ENCODE measurements at regions not wholly inside any gene's neighbourhood (a gene's known extent, or its start where the extent isn't known, plus 50 kb on each side); places are given as distances from the start of the nearest gene placed in this dataset.

- no peak for TF ChIP-seq YY1 (IDR thresholded peaks at IDR 0.05)
- TF ChIP-seq RXRA (IDR thresholded peaks at IDR 0.05): no peak
- TF ChIP-seq HNF4A (conservative IDR thresholded peaks at IDR 0.05): no peak
- no peak for TF ChIP-seq ZBTB33 (IDR thresholded peaks at IDR 0.05)
- TF ChIP-seq REST (IDR thresholded peaks at IDR 0.05): no peak
- no peak for TF ChIP-seq FOXA1 (IDR thresholded peaks at IDR 0.05)
- no peak for TF ChIP-seq NR2F2 (IDR thresholded peaks at IDR 0.05)
- no peak for TF ChIP-seq TAF1 (conservative IDR thresholded peaks at IDR 0.05)
- TF ChIP-seq EGR1 (IDR thresholded peaks at IDR 0.05; ENCODE audit: low read depth in 2 of 2): no peak
- no peak for TF ChIP-seq JUND (IDR thresholded peaks at IDR 0.05)
- TF ChIP-seq SP1 (IDR thresholded peaks at IDR 0.05): no peak
- TF ChIP-seq FOXA2 (IDR thresholded peaks at IDR 0.05): no peak
- TF ChIP-seq MAX (IDR thresholded peaks at IDR 0.05): no peak
- no peak for TF ChIP-seq CTCF (IDR thresholded peaks at IDR 0.05; ENCODE audit: low read depth, low read length, missing input control)
- TF ChIP-seq ATF3 (IDR thresholded peaks at IDR 0.05): no peak
- TF ChIP-seq HNF4G (IDR thresholded peaks at IDR 0.05): no peak
- H3K36me3 ChIP-seq (ENCODE audit: control insufficient read depth in 4 of 4, insufficient read depth in 3 of 4, low read depth in 1 of 4, low read length in 3 of 4): no peaks in the 10 kb centered on the region
Observed at GRCh38 chr6:133741375-133741861, 147.5 kb upstream of the TCF21 start.

GRCh38 chr6:133743621-133744020 lies 145.3 kb upstream of the TCF21 start:
- H3K27ac ChIP-seq (ENCODE audit: low read depth in 1 of 2, low read length in 2 of 2): no peak overlapping the region
- no peak for DNase-seq (ENCODE audit: low spot score)
- WGBS: 72% methylated on average over 2 of the region's 2 CpGs
- no peaks in the 10 kb centered on the region for H3K36me3 ChIP-seq (ENCODE audit: control insufficient read depth in 4 of 4, insufficient read depth in 3 of 4, low read depth in 1 of 4, low read length in 3 of 4)
- H3K4me3 ChIP-seq (ENCODE audit: low read depth in 1 of 3, low read length in 3 of 3): no peak overlapping the region
- no peak overlapping the region for H3K9ac ChIP-seq (ENCODE audit: low read depth in 1 of 2, low read length in 2 of 2)
- no peaks in the 10 kb centered on the region for H3K9me3 ChIP-seq (ENCODE audit: control insufficient read depth in 4 of 4, low read length in 3 of 4)
- H3K4me1 ChIP-seq (ENCODE audit: control insufficient read depth in 4 of 4, insufficient read depth in 4 of 4, low read length in 3 of 4): no peaks in the 10 kb centered on the region
- H3K27me3 ChIP-seq (ENCODE audit: control insufficient read depth in 4 of 4, insufficient read depth in 4 of 4, low read length in 3 of 4): peaks cover 0 to 2% (median 0%) of the 10 kb centered on the region in 4 donors
- TF ChIP-seq HNF4G (IDR thresholded peaks at IDR 0.05): no peak
- TF ChIP-seq CTCF (IDR thresholded peaks at IDR 0.05; ENCODE audit: low read depth, low read length, missing input control): no peak
- TF ChIP-seq REST (IDR thresholded peaks at IDR 0.05): no peak
- no peak for TF ChIP-seq RAD21 (IDR thresholded peaks at IDR 0.05)
- TF ChIP-seq TAF1 (conservative IDR thresholded peaks at IDR 0.05): no peak
- TF ChIP-seq ATF3 (IDR thresholded peaks at IDR 0.05): no peak
- no peak for TF ChIP-seq FOXA1 (IDR thresholded peaks at IDR 0.05)
- TF ChIP-seq EGR1 (IDR thresholded peaks at IDR 0.05; ENCODE audit: low read depth in 2 of 2): no peak
- no peak for TF ChIP-seq FOXA2 (IDR thresholded peaks at IDR 0.05)
- no peak for TF ChIP-seq YY1 (IDR thresholded peaks at IDR 0.05)
- TF ChIP-seq RXRA (IDR thresholded peaks at IDR 0.05): no peak
- no peak for TF ChIP-seq HNF4A (conservative IDR thresholded peaks at IDR 0.05)

More at GRCh38 chr6:133741375-133741861, 147.5 kb upstream of the TCF21 start:
- DNase-seq (ENCODE audit: low spot score): no peak
- peaks cover 0 to 5% (median 0%) of the 10 kb centered on the region in 4 donors for H3K27me3 ChIP-seq (ENCODE audit: control insufficient read depth in 4 of 4, insufficient read depth in 4 of 4, low read length in 3 of 4)
- H3K4me3 ChIP-seq (ENCODE audit: low read depth in 1 of 3, low read length in 3 of 3): no peak overlapping the region
- no peak overlapping the region for H3K27ac ChIP-seq (ENCODE audit: low read depth in 1 of 2, low read length in 2 of 2)
- H3K9ac ChIP-seq (ENCODE audit: low read depth in 1 of 2, low read length in 2 of 2): no peak overlapping the region
- no peaks in the 10 kb centered on the region for H3K4me1 ChIP-seq (ENCODE audit: control insufficient read depth in 4 of 4, insufficient read depth in 4 of 4, low read length in 3 of 4)
- H3K9me3 ChIP-seq (ENCODE audit: control insufficient read depth in 4 of 4, low read length in 3 of 4): no peaks in the 10 kb centered on the region
- 31% methylated on average over 5 of the region's 5 CpGs for WGBS
